H1 (cell line): ENCODE measurements at regions not wholly inside any gene's neighbourhood (a gene's known extent, or its start where the extent isn't known, plus 50 kb on each side); places are given as distances from the start of the nearest gene placed in this dataset.

Experiments
- CTCF ChIA-PET: fragments of 300-600 bp; sonication (Branson Sonifier 250); formaldehyde crosslinking; loops from one replicate; lab custom pipeline; 2021; ENCODE audit not compliant: partially characterized antibody; lab: Charles Lee
- POLR2A ChIA-PET: fragments of 300-600 bp; sonication (Branson Sonifier 250); formaldehyde crosslinking; loops from one replicate; lab custom pipeline; 2021; ENCODE audit warnings: inconsistent platforms; ENCODE audit not compliant: partially characterized antibody; lab: Charles Lee
- DNase-seq, 2 experiments: peaks; one replicate each; pipeline versions ENCODE4 v3.0.0 to v3.0.0-alpha.2; 2010 to 2022; ENCODE audit warnings: low spot score in 2 of 2, low read depth in 1 of 2, mixed read lengths in 1 of 2
- FAIRE-seq: peaks from 2 replicates; lab custom pipeline; 2011; peaks lifted over from hg19 to GRCh38; lab: Jason Lieb, UNC
- H2AFZ ChIP-seq: 2 replicates; pipeline ENCODE4 v1.8.1; 2012; ENCODE audit warnings: low read length, inconsistent platforms
- H2AK5ac ChIP-seq: 2 replicates; pipeline ENCODE4 v1.6.1; 2013; ENCODE audit warnings: low read depth, low read length
- H2BK120ac ChIP-seq: replicated peaks from 2 replicates; pipeline ENCODE3; 2013; ENCODE audit warnings: low read depth, low read length, inconsistent platforms
- H2BK12ac ChIP-seq: 2 replicates; pipeline ENCODE4 v1.6.1; 2013; ENCODE audit warnings: low read depth, low read length
- H2BK15ac ChIP-seq: 2 replicates; pipeline ENCODE4 v1.6.1; 2013; ENCODE audit warnings: low read length
- H2BK20ac ChIP-seq: 2 replicates; pipeline ENCODE4 v1.6.1; 2013; ENCODE audit warnings: low read length
- H2BK5ac ChIP-seq: 2 replicates; pipeline ENCODE4 v1.6.1; 2013; ENCODE audit warnings: low read depth, low read length
- H3K14ac ChIP-seq: 2 replicates; pipeline ENCODE4 v1.6.1; 2013; ENCODE audit warnings: inconsistent platforms; ENCODE audit not compliant: insufficient read length
- H3K18ac ChIP-seq: 2 replicates; pipeline ENCODE4 v1.6.1; 2013; ENCODE audit warnings: low read length; ENCODE audit errors: extremely low read depth
- H3K23ac ChIP-seq: 2 replicates; pipeline ENCODE4 v1.6.1; 2013; ENCODE audit warnings: inconsistent platforms; ENCODE audit not compliant: insufficient read length
- H3K23me2 ChIP-seq: 2 replicates; pipeline ENCODE4 v1.6.1; 2013; ENCODE audit warnings: low read depth, low read length
- H3K27ac ChIP-seq: 2 replicates; pipeline ENCODE4 v1.6.1; 2011; ENCODE audit warnings: low read depth, low read length, inconsistent platforms
- H3K27me3 ChIP-seq, 4 experiments: replicated peaks in 1 of 4; 1 replicate in 1 of 4; 2 replicates in 3 of 4; pipeline versions ENCODE4 v1.6.1 to v1.8.1; 2011 to 2013; ENCODE audit warnings: low read length in 3 of 4, mild to moderate bottlenecking in 3 of 4, inconsistent platforms in 2 of 4, mixed read lengths in 2 of 4, moderate library complexity in 1 of 4; ENCODE audit not compliant: control insufficient read depth in 3 of 4, insufficient read depth in 3 of 4; ENCODE audit errors: extremely low read depth in 1 of 4
- H3K36me3 ChIP-seq, 4 experiments: 2 replicates each; pipeline versions ENCODE4 v1.6.1 to v1.8.1; 2011 to 2013; ENCODE audit warnings: mild to moderate bottlenecking in 4 of 4, low read length in 3 of 4, moderate library complexity in 2 of 4, control low read depth in 1 of 4, inconsistent platforms in 1 of 4; ENCODE audit not compliant: insufficient read depth in 4 of 4, control insufficient read depth in 2 of 4
- H3K4ac ChIP-seq: replicated peaks from 2 replicates; pipeline ENCODE3; 2013; ENCODE audit warnings: low read length, low read depth, mixed read lengths, inconsistent platforms; ENCODE audit not compliant: insufficient read length
- H3K4me1 ChIP-seq, 4 experiments: replicated peaks in 1 of 4; 1 replicate in 1 of 4; 2 replicates in 3 of 4; pipeline versions ENCODE4 v1.6.1 to v1.8.1; 2011 to 2013; ENCODE audit warnings: low read length in 3 of 4, inconsistent platforms in 2 of 4, mixed read lengths in 1 of 4; ENCODE audit not compliant: insufficient read depth in 4 of 4, control insufficient read depth in 3 of 4
- H3K4me2 ChIP-seq, 2 experiments: 2 replicates each; pipeline versions ENCODE4 v1.6.1 to v1.8.1; 2011 to 2013; ENCODE audit warnings: low read depth in 2 of 2, low read length in 2 of 2, control low read depth in 1 of 2, inconsistent platforms in 1 of 2, mild to moderate bottlenecking in 1 of 2; ENCODE audit not compliant: insufficient read depth in 1 of 2
- H3K4me3 ChIP-seq, 4 experiments: fragments of 200-600, 300-600 bp in 1 of 4; sonication (generic), shearing (Covaris generic), sonication (Bioruptor Twin) in 1 of 4; 2 replicates each; pipeline versions ENCODE4 v1.5.1 to v1.8.1; 2011 to 2016; ENCODE audit warnings: low read length in 4 of 4, low read depth in 3 of 4, control low read depth in 2 of 4, inconsistent platforms in 2 of 4, mild to moderate bottlenecking in 2 of 4, mixed read lengths in 1 of 4, moderate library complexity in 1 of 4; ENCODE audit not compliant: insufficient read depth in 2 of 4; ENCODE audit errors: extremely low read depth in 1 of 4
- H3K56ac ChIP-seq: replicated peaks from 2 replicates; pipeline ENCODE3; 2013; ENCODE audit warnings: low read depth, mild to moderate bottlenecking, mixed read lengths, low read length, inconsistent platforms; ENCODE audit not compliant: insufficient read length
- H3K79me1 ChIP-seq: 2 replicates; pipeline ENCODE4 v1.6.1; 2013; ENCODE audit warnings: low read depth, low read length, control low read depth
- H3K79me2 ChIP-seq, 2 experiments: 2 replicates each; pipeline versions ENCODE4 v1.6.1 to v1.8.1; 2012 to 2013; ENCODE audit warnings: low read length in 2 of 2, mild to moderate bottlenecking in 2 of 2, inconsistent platforms in 1 of 2; ENCODE audit not compliant: insufficient read depth in 2 of 2, control insufficient read depth in 1 of 2
- H3K9ac ChIP-seq, 4 experiments: replicated peaks in 1 of 4; 1 replicate in 1 of 4; 2 replicates in 3 of 4; pipeline versions ENCODE4 v1.6.1 to v1.8.1; 2011 to 2013; ENCODE audit warnings: low read depth in 3 of 4, low read length in 3 of 4, control low read depth in 2 of 4, mild to moderate bottlenecking in 2 of 4, moderate library complexity in 2 of 4, inconsistent platforms in 1 of 4; ENCODE audit errors: extremely low read depth in 1 of 4
- H3K9me3 ChIP-seq, 2 experiments: 2 replicates each; pipeline versions ENCODE4 v1.6.1 to v1.8.1; 2012 to 2013; ENCODE audit warnings: mild to moderate bottlenecking in 2 of 2, moderate library complexity in 2 of 2, control low read depth in 1 of 2, inconsistent platforms in 1 of 2, low read depth in 1 of 2, low read length in 1 of 2, mixed read lengths in 1 of 2; ENCODE audit not compliant: insufficient read depth in 2 of 2
- H4K20me1 ChIP-seq, 2 experiments: replicated peaks in 1 of 2; 2 replicates each; pipeline versions ENCODE3 to v1.8.1; 2011 to 2013; ENCODE audit warnings: inconsistent platforms in 2 of 2, low read length in 2 of 2, mild to moderate bottlenecking in 1 of 2; ENCODE audit not compliant: insufficient read depth in 2 of 2, control insufficient read depth in 1 of 2
- H4K5ac ChIP-seq: 2 replicates; pipeline ENCODE4 v1.6.1; 2013; ENCODE audit warnings: low read length, low read depth, mixed read lengths, inconsistent platforms; ENCODE audit not compliant: insufficient read length
- H4K8ac ChIP-seq: 2 replicates; pipeline ENCODE4 v1.8.0; 2013; ENCODE audit warnings: mild to moderate bottlenecking, moderate library complexity, low read length, inconsistent platforms; ENCODE audit not compliant: insufficient read depth; ENCODE audit errors: extremely low read depth
- H4K91ac ChIP-seq: replicated peaks from 2 replicates; pipeline ENCODE3; 2013; ENCODE audit warnings: low read length, mixed read lengths, inconsistent platforms; ENCODE audit not compliant: insufficient read length
- GABPA ChIP-seq: IDR thresholded peaks from 2 replicates; pipeline ENCODE4 v1.6.1; 2011; ENCODE audit warnings: mild to moderate bottlenecking, low read length, moderate library complexity, borderline replicate concordance; ENCODE audit not compliant: insufficient read depth
- GTF2F1 ChIP-seq: IDR thresholded peaks from 2 replicates; pipeline ENCODE4 v1.6.1; 2012; ENCODE audit warnings: low read depth, low read length, improper control_type of control experiment, borderline replicate concordance
- RXRA ChIP-seq: IDR thresholded peaks from 2 replicates; pipeline ENCODE4 v1.6.1; 2011; ENCODE audit warnings: low read depth, mild to moderate bottlenecking, low read length, moderate library complexity; ENCODE audit not compliant: insufficient read depth
- WGBS, 2 experiments: shearing (Covaris generic) in 1 of 2; methylation state at CpG; one replicate each; pipeline versions ENCODE4 v1.1.6 to v1.1.7; 2013 to 2015; ENCODE audit warnings: low lambda C conversion rate in 2 of 2, mixed read lengths in 2 of 2, inconsistent platforms in 1 of 2, low coverage in 1 of 2, missing lambda C conversion rate in 1 of 2; ENCODE audit not compliant: insufficient replicate concordance in 2 of 2, insufficient coverage in 1 of 2, insufficient read length in 1 of 2; ENCODE audit errors: extremely low coverage in 1 of 2, missing lambda C conversion rate in 1 of 2; 5-methylcytosine and 5-hydroxymethylcytosine counted together

DNA sequence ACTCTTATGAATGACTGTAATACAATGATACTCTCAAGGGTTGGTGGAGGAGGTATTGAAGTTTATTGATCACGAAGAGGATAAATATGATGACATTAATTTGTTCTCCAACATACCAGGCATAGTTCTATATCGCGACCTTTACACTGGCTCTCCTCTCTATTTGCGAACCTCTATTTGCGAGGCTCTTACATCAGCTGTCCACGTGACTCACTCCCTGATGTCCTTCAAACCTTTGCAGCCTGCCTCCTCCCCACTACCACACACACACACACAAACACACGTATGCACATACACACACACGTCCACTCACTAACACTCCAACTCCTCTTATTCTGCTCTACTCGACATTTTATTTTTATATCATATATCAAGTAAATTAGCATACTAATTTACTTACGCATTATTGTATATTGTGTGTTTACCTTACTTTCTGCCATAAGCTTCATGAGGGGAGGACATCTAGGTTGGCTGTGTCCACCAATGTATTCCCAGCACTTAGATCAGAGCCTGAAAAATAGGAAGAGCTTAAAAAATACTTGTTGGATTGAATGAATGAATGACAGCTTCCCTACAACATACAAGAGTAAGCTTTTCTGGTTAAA lies 53.3 kb upstream of the TNFRSF21 start:
- Histone ChIP-seq H2BK15ac (no peak overlapping the region), H3K14ac (no peak overlapping the region), H2BK120ac (no peak overlapping the region), H3K27ac (no peak overlapping the region), H3K4me2 (no peak overlapping the region), H2AK5ac (peak overlapping the region; percentile 59; the same call in 1 of the 2 replicates), H4K91ac (peak overlapping the region; percentile 68), H3K9me3 (no peaks in the 10 kb centered on the region), H4K20me1 (no peaks in the 10 kb centered on the region), H3K56ac (no peak overlapping the region), H3K4ac (no peak overlapping the region), H3K9ac (no peak overlapping the region), H2BK5ac (no peak overlapping the region), H3K36me3 (no peaks in the 10 kb centered on the region), H3K27me3 (no peaks in the 10 kb centered on the region), H3K23ac (no peak overlapping the region), H3K79me2 (no peaks in the 10 kb centered on the region), H2BK12ac (0 out of 2 replicates have a peak overlapping the region, but pooled peaks have one; percentile 60), H3K18ac (no peak overlapping the region; the same call in 1 of the 2 replicates), H3K79me1 (no peaks in the 10 kb centered on the region), H3K23me2 (no peaks in the 10 kb centered on the region), H2AFZ (no peak overlapping the region), H4K8ac (no peak overlapping the region), H4K5ac (no peak overlapping the region), H3K4me3 (no peak overlapping the region), H3K4me1 (peaks cover 0 to 4% (median 1%) of the 10 kb centered on the region in 4 experiments; a peak in 2 of 7 replicates), H2BK20ac (no peak overlapping the region)
- ChIA-PET CTCF (interaction anchor here (1.0 kb wide), 2 partner anchors 18 to 53 kb away, joined by 3 to 4 read pairs; partner anchors contain the start of gene TNFRSF21), POLR2A (no interaction called here)
- no peak for DNase-seq
- WGBS, 2 experiments = 89 to 100% methylated on average over 2 to 10 of the region's 10 CpGs
- peak; percentile 42 for FAIRE-seq
- TF ChIP-seq GABPA = no peak
- no peak for TF ChIP-seq RXRA
- no peak for TF ChIP-seq GTF2F1
